ENCODE measurements at regions not wholly inside any gene's neighbourhood (a gene's known extent, or its start where the extent isn't known, plus 50 kb on each side); places are given as distances from the start of the nearest gene placed in this dataset.
"Not testable (repeated sequence)": the region's sequence is repeated elsewhere in the genome, so short reads cannot be mapped to it uniquely, and the experiment has no call there.

DNA sequence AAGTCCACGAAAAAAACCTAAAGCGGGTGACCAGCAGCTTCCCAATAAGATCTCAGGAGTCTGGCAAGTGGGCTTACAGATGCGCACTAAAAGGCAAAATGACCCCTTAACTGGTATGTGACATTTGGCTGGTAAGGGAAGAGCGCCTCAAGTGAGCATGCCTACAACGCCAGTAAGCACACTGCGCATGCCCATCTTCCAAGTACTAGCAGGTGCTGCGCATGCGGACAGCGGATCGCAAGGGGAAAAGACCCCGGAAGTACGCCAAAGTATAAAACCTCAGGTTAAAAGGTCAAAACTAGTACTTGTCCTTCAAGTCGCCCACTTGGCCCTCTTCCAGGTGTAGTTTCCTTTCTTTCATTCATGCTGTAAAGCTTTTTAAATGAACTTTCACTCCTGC, 518.5 kb upstream of the MDGA2 start:
- DNase-seq = no peak

GRCh38 chr14:48149624-48150023, 474.2 kb upstream of the MDGA2 start:
- DNase-seq = not testable (repeated sequence)

- no peak for DNase-seq
Observed at GRCh38 chr14:48140804-48141203, 465.4 kb upstream of the MDGA2 start.

GRCh38 chr14:48129472-48129871, 454.1 kb upstream of the MDGA2 start:
- no peak for DNase-seq

GRCh38 chr14:48127674-48128073, 452.3 kb upstream of the MDGA2 start:
- DNase-seq = no peak

DNA sequence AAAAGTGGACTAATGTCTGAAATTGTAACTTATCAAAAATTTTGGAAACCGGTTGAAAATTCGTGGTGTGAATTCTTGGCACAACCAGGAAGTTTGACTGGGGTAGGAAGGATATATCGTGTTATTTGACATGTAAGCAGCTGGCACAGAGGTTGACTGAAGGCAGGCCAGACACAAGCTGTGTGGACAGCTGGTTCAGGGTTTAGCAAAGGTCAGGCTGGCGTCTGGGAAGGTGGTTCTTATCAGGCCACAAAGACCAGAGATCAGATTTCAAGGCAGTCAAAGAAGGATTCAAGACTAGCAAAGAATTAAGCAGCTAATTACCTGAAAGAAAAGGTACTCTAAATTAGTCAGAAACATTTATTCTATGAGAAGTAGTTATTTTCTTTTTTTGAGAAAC, 450.2 kb upstream of the MDGA2 start:
- no peak for DNase-seq

- no peak for DNase-seq
Observed at GRCh38 chr14:48113713-48114112, 438.3 kb upstream of the MDGA2 start.

DNA sequence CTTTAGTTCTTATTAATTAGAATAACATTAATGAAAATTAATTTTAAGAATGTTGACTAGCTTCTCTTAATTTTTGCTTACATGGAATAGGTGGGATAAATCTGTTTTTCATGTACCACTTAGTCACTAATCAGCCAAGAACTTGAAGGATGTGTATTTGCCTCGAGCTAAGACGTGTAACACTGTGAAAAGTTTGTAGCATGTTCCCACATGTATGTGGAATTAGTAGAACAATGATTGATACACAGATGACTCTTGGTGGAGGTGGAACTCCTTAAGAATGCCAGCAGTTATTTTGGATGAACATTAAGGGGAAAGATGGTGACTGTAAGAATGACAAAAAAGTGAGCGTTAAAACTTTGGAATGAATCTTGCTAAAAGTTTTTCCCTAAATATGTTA, 435.7 kb upstream of the MDGA2 start:
- no peak for DNase-seq

DNA sequence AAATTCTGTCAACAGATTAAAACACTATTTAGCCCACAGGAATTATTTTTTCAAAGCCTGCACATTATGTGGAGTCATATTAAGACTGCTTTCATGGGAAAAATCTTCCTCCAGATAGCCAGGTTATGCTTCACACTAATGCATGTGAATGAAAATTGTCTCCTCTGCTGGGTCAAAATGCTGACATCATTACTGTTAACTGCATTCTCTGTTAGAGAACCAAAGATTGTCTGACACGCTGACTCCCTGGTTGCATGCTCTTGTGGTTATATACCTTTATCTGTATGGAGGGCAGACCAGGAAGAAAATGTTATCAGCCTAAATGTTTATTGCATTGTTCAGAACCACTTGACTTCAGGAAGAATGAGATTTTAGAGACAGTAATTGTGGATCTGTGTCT, 432.2 kb upstream of the MDGA2 start:
- no peak for DNase-seq

GRCh38 chr14:48096897-48097296, 421.5 kb upstream of the MDGA2 start:
- DNase-seq = no peak

DNA sequence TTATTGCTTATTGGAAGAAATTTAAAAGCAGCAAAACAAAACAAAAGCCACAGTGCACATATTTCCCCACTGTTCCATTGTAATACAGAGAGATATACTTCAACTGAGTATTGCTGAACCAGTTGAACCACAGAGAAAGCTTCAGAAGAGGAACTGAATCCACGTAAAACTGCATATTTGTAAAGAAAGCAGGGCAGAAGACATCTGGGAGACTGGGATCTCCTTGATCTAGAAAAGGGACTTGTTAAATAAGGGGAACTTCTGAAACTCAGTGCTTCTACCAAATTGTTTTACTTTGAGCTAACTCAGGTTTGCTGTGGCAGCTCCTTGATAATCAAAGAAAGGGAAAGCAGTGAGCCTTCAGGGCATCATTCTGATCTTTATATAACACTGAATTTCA, 411.1 kb upstream of the MDGA2 start:
- DNase-seq = no peak

- no peak for DNase-seq
Observed at GRCh38 chr14:48075487-48075886, 400.1 kb upstream of the MDGA2 start.

DNA sequence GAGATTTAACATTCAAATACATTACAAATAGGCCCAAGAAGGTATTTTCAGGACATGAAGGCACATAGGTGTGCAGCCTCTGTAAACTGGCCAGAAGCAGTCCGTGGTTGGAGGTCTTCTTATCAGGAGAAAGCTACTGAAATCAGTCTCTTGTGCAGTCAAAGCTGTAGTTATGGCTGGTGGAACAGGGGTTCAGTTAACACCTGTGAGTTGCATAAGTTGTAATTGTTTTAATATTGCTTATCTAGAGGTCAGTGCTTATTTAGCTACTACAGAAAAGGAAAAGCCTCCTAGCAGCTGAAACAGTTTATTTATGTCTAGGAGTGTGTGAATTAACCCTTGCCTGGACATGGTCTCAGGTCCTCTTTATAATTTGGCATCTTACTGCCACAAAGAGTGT, 377.6 kb upstream of the MDGA2 start:
- DNase-seq = no peak

DNA sequence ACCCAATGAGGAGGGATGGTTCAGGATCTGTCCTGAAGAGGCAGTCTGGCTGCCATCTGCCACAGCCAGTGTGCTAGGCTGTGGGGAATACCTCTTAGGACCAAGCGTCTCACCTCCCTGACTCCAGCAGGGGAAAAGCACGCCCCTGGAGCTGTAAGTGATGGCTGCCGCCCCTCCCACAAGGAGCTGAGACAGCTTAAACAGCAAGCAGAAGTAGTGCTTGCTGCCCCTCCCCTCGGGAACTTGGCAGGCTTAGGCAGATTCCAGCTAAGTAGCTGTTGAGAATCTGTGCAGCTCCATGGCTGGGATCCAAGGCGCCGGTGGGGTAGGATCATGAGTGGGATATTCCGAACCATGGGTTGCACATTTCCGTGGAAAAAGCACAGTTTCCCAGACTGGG, 360.4 kb upstream of the MDGA2 start:
- no peak for DNase-seq

GRCh38 chr14:48027115-48027514, 351.7 kb upstream of the MDGA2 start:
- DNase-seq = no peak

DNA sequence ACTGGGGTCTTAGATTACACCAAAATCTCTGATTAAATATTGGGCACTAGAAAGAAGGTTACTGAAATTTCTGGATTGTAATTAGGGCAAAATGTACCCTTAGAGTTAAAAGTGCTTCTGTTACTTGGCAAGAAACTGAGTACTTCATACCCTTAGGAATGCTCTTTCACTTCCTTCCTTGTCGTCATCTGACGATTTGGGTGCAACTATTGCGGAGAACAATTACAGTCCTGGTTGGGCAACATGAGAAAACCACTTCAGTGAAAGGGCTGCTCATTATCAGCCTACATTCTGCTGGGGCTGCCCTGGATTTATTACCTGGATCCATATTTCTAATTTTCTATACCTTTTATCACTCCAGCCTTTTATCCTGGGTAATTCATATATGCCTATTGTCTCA, 348.5 kb upstream of the MDGA2 start:
- no peak for DNase-seq

GRCh38 chr14:48011484-48011883, 336.1 kb upstream of the MDGA2 start:
- DNase-seq = not testable (repeated sequence)

DNA sequence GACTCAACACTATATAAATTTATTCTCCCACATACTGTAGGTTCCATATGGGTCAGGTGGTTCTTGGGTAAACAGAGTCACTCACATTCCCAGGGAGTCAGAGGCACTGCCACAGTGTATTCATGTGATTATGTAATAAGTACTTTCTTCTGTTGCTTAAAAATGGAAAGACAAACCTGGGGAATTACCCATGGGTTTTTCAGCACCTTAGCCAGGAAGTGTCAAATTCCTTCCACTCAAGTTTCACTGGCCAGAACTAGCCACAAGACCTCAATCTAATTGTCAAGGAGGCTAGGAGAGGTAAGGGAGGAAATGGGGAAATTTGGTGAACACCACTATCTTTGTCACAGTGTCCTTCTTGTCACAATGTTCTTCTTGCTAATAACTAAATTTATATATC, 333.2 kb upstream of the MDGA2 start:
- no peak for DNase-seq

- DNase-seq = no peak
Observed at GRCh38 chr14:48005986-48006385, 330.6 kb upstream of the MDGA2 start.

DNA sequence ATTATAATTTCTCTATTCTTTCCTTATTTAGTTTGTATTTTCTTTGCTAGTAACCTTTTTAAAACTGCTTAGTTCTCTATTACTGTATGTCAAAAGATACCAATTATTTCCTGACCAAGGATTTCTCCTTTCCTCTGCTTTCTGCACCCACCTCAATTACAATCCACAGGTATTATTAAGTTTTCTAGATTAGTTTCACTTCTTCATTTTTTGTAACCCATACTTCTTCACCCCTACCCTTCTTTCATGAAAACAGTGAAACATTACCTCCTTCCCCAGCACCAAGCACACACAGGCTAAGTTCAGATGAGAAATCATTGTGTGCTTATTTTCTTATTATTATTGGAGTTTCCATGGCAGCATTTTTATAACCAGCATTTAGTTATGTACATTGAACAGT, 318.5 kb upstream of the MDGA2 start:
- no peak for DNase-seq

GRCh38 chr14:47988175-47988574, 312.8 kb upstream of the MDGA2 start:
- DNase-seq = no peak

GRCh38 chr14:47978871-47979270, 303.5 kb upstream of the MDGA2 start:
- DNase-seq = no peak

DNA sequence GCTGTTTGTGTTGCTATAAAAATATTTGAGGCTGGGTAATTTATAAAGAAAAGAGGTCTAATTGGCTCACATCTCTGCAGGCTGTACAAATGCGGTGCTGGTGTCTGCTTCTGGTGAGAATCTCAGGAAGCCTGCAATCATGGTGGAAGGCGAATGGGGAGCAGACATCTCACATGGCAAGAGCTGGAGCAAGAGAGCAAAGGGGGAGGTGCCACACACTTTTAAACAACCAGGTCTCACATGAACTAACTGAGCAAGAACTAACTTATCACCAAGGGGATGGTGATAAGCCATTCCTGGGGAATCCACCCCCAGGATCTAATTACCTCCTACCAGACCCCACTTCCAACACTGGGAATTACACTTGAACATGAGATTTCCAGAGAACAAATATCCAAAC, 300.7 kb upstream of the MDGA2 start:
- DNase-seq = no peak

GRCh38 chr14:47966076-47966810, 290.8 kb upstream of the MDGA2 start:
- no peak for DNase-seq

GRCh38 chr14:47961634-47962033, 286.2 kb upstream of the MDGA2 start:
- no peak for DNase-seq

DNA sequence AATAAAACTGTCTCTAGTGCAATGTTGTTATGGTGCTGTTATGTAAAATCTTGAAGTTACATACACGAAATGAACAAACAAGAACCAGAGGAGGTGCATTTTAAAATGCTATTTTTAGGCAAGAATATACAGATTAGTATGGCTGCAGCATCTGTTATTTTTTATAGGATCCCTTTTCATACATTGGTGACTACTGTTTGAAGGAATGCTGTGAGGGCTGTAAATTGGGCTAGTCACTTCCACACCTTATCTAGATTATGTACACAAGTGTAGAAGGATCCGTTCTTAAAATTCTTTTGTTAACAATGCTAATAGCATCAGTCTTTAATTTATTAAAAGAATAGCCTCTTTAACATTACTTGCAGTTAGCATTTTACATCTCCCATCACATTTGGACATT, 284.3 kb upstream of the MDGA2 start:
- no peak for DNase-seq
